K562 (cell line): ENCODE measurements at regions not wholly inside any gene's neighbourhood (a gene's known extent, or its start where the extent isn't known, plus 50 kb on each side); places are given as distances from the start of the nearest gene placed in this dataset.

Source experiments
- ATAC-seq: fragments of 200-7000 bp; cut with Tn5 transposase; 3 replicates; pipeline ENCODE4 v1.9.1; 2020; ENCODE audit warnings: moderate library complexity
- BruUV-seq: library from RNA; stranded (reverse); fragments of 400-500 nt; replicated peaks from 2 replicates; lab custom pipeline; 2021; lab: Mats Ljungman, UMichigan
- CTCF ChIA-PET: fragments of 300-600 bp; formaldehyde crosslinking; extraction: SDS; loops from one replicate; lab custom pipeline; 2021; ENCODE audit warnings: low intra/inter-chr PET ratio; lab: Yijun Ruan, JAX
- POLR2A ChIA-PET: fragments of 300-600, 350-650 bp; sonication (Branson Sonifier 250); formaldehyde crosslinking; extraction: SDS; loops from one replicate; lab custom pipeline; 2021; ENCODE audit warnings: antibody characterized with exemption, inconsistent platforms; lab: Yijun Ruan, JAX
- DNase-seq, 4 experiments: peaks; one replicate each; pipeline versions ENCODE4 v3.0.0 to v3.0.0-alpha.2; 2011 to 2018; ENCODE audit warnings: low spot score in 3 of 4, mixed read lengths in 3 of 4; ENCODE audit errors: extremely low read depth in 1 of 4
- FAIRE-seq: peaks from 2 replicates; lab custom pipeline; 2011; peaks lifted over from hg19 to GRCh38; lab: Jason Lieb, UNC
- H2AFZ ChIP-seq: 2 replicates; pipeline ENCODE4 v1.6.0; 2011; ENCODE audit warnings: low read depth, low read length, control low read depth, inconsistent platforms
- H3K27ac ChIP-seq: fragments of 200-600 bp; 3 replicates; pipeline ENCODE4 v1.8.0; 2011; ENCODE audit warnings: low read depth, mild to moderate bottlenecking, control low read depth, inconsistent platforms, low read length, moderate library complexity, mixed read lengths; ENCODE audit errors: extremely low read depth
- H3K27me3 ChIP-seq, 2 experiments: fragments of 300-600 bp in 1 of 2; 2 replicates in 1 of 2; 3 replicates in 1 of 2; pipeline versions ENCODE4 v1.6.0 to v1.8.0; 2011; ENCODE audit warnings: inconsistent platforms in 2 of 2, low read length in 2 of 2, mild to moderate bottlenecking in 1 of 2, mixed read lengths in 1 of 2, moderate library complexity in 1 of 2; ENCODE audit not compliant: control insufficient read depth in 2 of 2, insufficient read depth in 2 of 2
- H3K36me3 ChIP-seq: fragments of 300-600 bp; 3 replicates; pipeline ENCODE4 v1.8.0; 2011; ENCODE audit warnings: mild to moderate bottlenecking, low read length, inconsistent platforms; ENCODE audit not compliant: control insufficient read depth, insufficient read depth
- H3K4me1 ChIP-seq, 2 experiments: fragments of 200-600 bp in 1 of 2; replicated peaks in 1 of 2; 2 replicates in 1 of 2; 3 replicates in 1 of 2; pipeline versions ENCODE4 v1.5.1 to v1.8.0; 2011; ENCODE audit warnings: inconsistent platforms in 2 of 2, low read length in 2 of 2, mild to moderate bottlenecking in 1 of 2, mixed read lengths in 1 of 2, moderate library complexity in 1 of 2; ENCODE audit not compliant: control insufficient read depth in 2 of 2, insufficient read depth in 2 of 2
- H3K4me2 ChIP-seq: 2 replicates; pipeline ENCODE4 v1.6.1; 2011; ENCODE audit warnings: low read length, control low read depth, inconsistent platforms, mixed read lengths; ENCODE audit not compliant: insufficient read depth
- H3K4me3 ChIP-seq: fragments of 200-600 bp; sonication (generic), shearing (Covaris generic); 2 replicates; pipeline ENCODE4 v1.5.1; 2016; ENCODE audit warnings: control low read depth, inconsistent platforms
- H3K79me2 ChIP-seq: fragments of 200-600 bp; 3 replicates; pipeline ENCODE4 v1.8.0; 2011; ENCODE audit warnings: low read length, inconsistent platforms; ENCODE audit not compliant: control insufficient read depth, insufficient read depth
- H3K9ac ChIP-seq, 2 experiments: 2 replicates each; pipeline versions ENCODE4 v1.6.0 to v1.6.1; 2011; ENCODE audit warnings: low read depth in 2 of 2, low read length in 2 of 2, control low read depth in 1 of 2, inconsistent platforms in 1 of 2, mild to moderate bottlenecking in 1 of 2, mixed read lengths in 1 of 2; ENCODE audit not compliant: insufficient read depth in 1 of 2
- H3K9me1 ChIP-seq: one replicate; pipeline ENCODE4 v1.6.0; 2011; ENCODE audit warnings: inconsistent platforms, mild to moderate bottlenecking, low read length, moderate library complexity; ENCODE audit not compliant: control insufficient read depth, insufficient read depth
- H3K9me3 ChIP-seq: replicated peaks from 2 replicates; pipeline ENCODE4 v1.5.1; 2011; ENCODE audit warnings: low read depth, low read length, inconsistent platforms; ENCODE audit not compliant: control insufficient read depth, insufficient read depth
- H4K20me1 ChIP-seq: replicated peaks from 2 replicates; pipeline ENCODE4 v1.6.1; 2011; ENCODE audit warnings: low read length, inconsistent platforms, mixed read lengths; ENCODE audit not compliant: control insufficient read depth, insufficient read depth
- ATF3 ChIP-seq, 2 experiments: fragments of 450-650 bp in 1 of 2; sonication (generic) in 1 of 2; formaldehyde crosslinking in 1 of 2; IDR thresholded peaks in 1 of 2; conservative IDR thresholded peaks in 1 of 2; 2 replicates each; pipeline versions ENCODE4 v1.6.1 to v1.8.1; 2016 to 2023; ENCODE audit warnings: mild to moderate bottlenecking in 2 of 2, moderate library complexity in 2 of 2, inconsistent platforms in 1 of 2, missing genetic modification reagents in 1 of 2
- ELF1 ChIP-seq: fragments of 200-800 bp; sonication (Bioruptor generic); IDR thresholded peaks from 2 replicates; pipeline ENCODE4 v1.6.1; 2016; ENCODE audit warnings: missing genetic modification characterization, missing compliant biosample characterization
- ETV5 ChIP-seq: sonication (generic); formaldehyde crosslinking; IDR thresholded peaks from 2 replicates; pipeline ENCODE4 v1.4.0; 2020; ENCODE audit warnings: low read depth, mild to moderate bottlenecking, missing genetic modification reagents
- GABPB2 ChIP-seq: fragments of 250-450 bp; sonication (Bioruptor Pico); conservative IDR thresholded peaks from 2 replicates; pipeline ENCODE4 v1.5.1; 2021; ENCODE audit warnings: mild to moderate bottlenecking
- KLF16 ChIP-seq: IDR thresholded peaks from 2 replicates; pipeline ENCODE4 v1.6.1; 2016; ENCODE audit warnings: antibody characterized with exemption
- LCOR ChIP-seq: sonication (generic); formaldehyde crosslinking; IDR thresholded peaks from 2 replicates; pipeline ENCODE4 v1.8.0; 2022; ENCODE audit warnings: mild to moderate bottlenecking, missing genetic modification reagents
- NCOA4 ChIP-seq: fragments of 450-650 bp; IDR thresholded peaks from 2 replicates; pipeline ENCODE4 v1.6.1; 2018; ENCODE audit warnings: mild to moderate bottlenecking; ENCODE audit not compliant: partially characterized antibody
- NCOA6 ChIP-seq: fragments of 450-650 bp; IDR thresholded peaks from 2 replicates; pipeline ENCODE4 v1.6.1; 2017; ENCODE audit warnings: mild to moderate bottlenecking
- PML ChIP-seq: IDR thresholded peaks from 2 replicates; pipeline ENCODE4 v1.6.1; 2012; ENCODE audit warnings: low read length, inconsistent platforms
- RFX7 ChIP-seq: fragments of 250-450 bp; sonication (Bioruptor Pico); IDR thresholded peaks from 2 replicates; pipeline ENCODE4 v1.5.1; 2021; ENCODE audit warnings: mild to moderate bottlenecking
- SMAD1 ChIP-seq: fragments of 150-350 bp; IDR thresholded peaks from 2 replicates; pipeline ENCODE4 v1.6.1; 2014; ENCODE audit warnings: low read length, low read depth; ENCODE audit not compliant: partially characterized antibody
- SMAD3 ChIP-seq: fragments of 450-650 bp; formaldehyde crosslinking; conservative IDR thresholded peaks from 2 replicates; pipeline ENCODE4 v1.4.0; 2020; ENCODE audit warnings: mild to moderate bottlenecking
- SMARCA5 ChIP-seq: fragments of 450-650 bp; IDR thresholded peaks from 2 replicates; pipeline ENCODE4 v1.6.1; 2016
- ZNF133 ChIP-seq: fragments of 250-450 bp; sonication (Bioruptor Pico); IDR thresholded peaks from 2 replicates; pipeline ENCODE4 v1.4.0; 2020; ENCODE audit warnings: mild to moderate bottlenecking
- ZNF280A ChIP-seq: fragments of 450-650 bp; IDR thresholded peaks from 2 replicates; pipeline ENCODE4 v1.6.1; 2018; ENCODE audit warnings: mild to moderate bottlenecking, low read depth; ENCODE audit not compliant: partially characterized antibody
- ZNF324 ChIP-seq: fragments of 250-450 bp; sonication (Bioruptor Pico); IDR thresholded peaks from 2 replicates; pipeline ENCODE4 v1.4.0; 2020; ENCODE audit warnings: mild to moderate bottlenecking
- ZNF384 ChIP-seq: IDR thresholded peaks from 2 replicates; pipeline ENCODE4 v1.6.1; 2012; ENCODE audit warnings: low read depth, low read length, improper control_type of control experiment
- ZNF699 ChIP-seq: fragments of 250-450 bp; sonication (Bioruptor Pico); IDR thresholded peaks from 2 replicates; pipeline ENCODE4 v1.8.0; 2021; ENCODE audit warnings: mild to moderate bottlenecking, moderate library complexity; ENCODE audit not compliant: insufficient replicate concordance
- WGBS: fragments of 100-300 bp; shearing (Covaris generic); methylation state at CpG from one replicate; pipeline ENCODE4 v1.1.6; 2016; ENCODE audit warnings: low coverage, mixed read lengths; ENCODE audit not compliant: insufficient coverage; ENCODE audit errors: missing lambda C conversion rate; 5-methylcytosine and 5-hydroxymethylcytosine counted together
- in situ Hi-C: fragments of 300-500 bp; cut with MboI; formaldehyde crosslinking; loops from 4 replicates; pipeline ENCODE4 v1.15.0; 2018; ENCODE audit warnings: inconsistent platforms, mixed read lengths
- intact Hi-C: fragments of 100-400 bp; cut with micrococcal nuclease; formaldehyde crosslinking; loops from 2 replicates; pipeline ENCODE4 v1.14.2; 2022

GRCh38 chr4:188650516-188650915 lies 511.3 kb downstream of the TRIML1 start:
- intact Hi-C loops, result no loop called here
- CTCF ChIA-PET, result no interaction called here
- no peak for FAIRE-seq

GRCh38 chr4:188657365-188657764 lies 518.1 kb downstream of the TRIML1 start:
- H3K9ac ChIP-seq, result no peak overlapping the region
- ChIA-PET POLR2A (no interaction called here), CTCF (no interaction called here)
- intact Hi-C loops, result no loop called here
- H3K27me3 ChIP-seq, result no peaks in the 10 kb centered on the region
- no peaks in the 10 kb centered on the region for H3K4me1 ChIP-seq
- no peak overlapping the region for H3K4me3 ChIP-seq
- FAIRE-seq (no peak), DNase-seq (no peak), ATAC-seq (no peak)
- in situ Hi-C loops, result no loop called here
- no peaks in the 10 kb centered on the region for H3K79me2 ChIP-seq
- H3K9me3 ChIP-seq, result no peaks in the 10 kb centered on the region
- H3K36me3 ChIP-seq, result no peaks in the 10 kb centered on the region
- no peak overlapping the region for H3K27ac ChIP-seq
- no peaks in the 10 kb centered on the region for H3K9me1 ChIP-seq
- WGBS, result 0% methylated on average over 4 of the region's 5 CpGs
- no peak overlapping the region for H2AFZ ChIP-seq
- no TSS peak for BruUV-seq
- H3K4me2 ChIP-seq, result no peak overlapping the region
- no peaks in the 10 kb centered on the region for H4K20me1 ChIP-seq
- TF ChIP-seq GABPB2 (CRISPR knock-in tag) (no peak), KLF16 (no peak), ATF3 (IDR thresholded peaks at IDR 0.05) (no peak), ATF3 (CRISPR knock-in tag; conservative IDR thresholded peaks at IDR 0.05) (no peak), RFX7 (CRISPR knock-in tag) (no peak), PML (no peak), ELF1 (no peak), SMAD1 (no peak), SMARCA5 (no peak), ZNF280A (no peak), NCOA4 (no peak), ZNF324 (CRISPR knock-in tag) (no peak), ZNF133 (CRISPR knock-in tag) (no peak), ZNF384 (no peak), ZNF699 (CRISPR knock-in tag) (no peak), NCOA6 (no peak), ETV5 (no peak)

More at GRCh38 chr4:188650516-188650915, 511.3 kb downstream of the TRIML1 start:
- H3K9me3 ChIP-seq, result no peaks in the 10 kb centered on the region; the same call in 1 of the 2 replicates
- no peak overlapping the region for H2AFZ ChIP-seq
- no peak for DNase-seq
- H3K9me1 ChIP-seq, result no peaks in the 10 kb centered on the region
- no peak overlapping the region for H3K4me2 ChIP-seq
- H3K4me3 ChIP-seq, result no peak overlapping the region
- ATAC-seq, result no peak
- no peak overlapping the region for H3K27ac ChIP-seq
- H3K36me3 ChIP-seq, result no peaks in the 10 kb centered on the region
- no peak overlapping the region for H3K9ac ChIP-seq
- 0% methylated on average over 4 of the region's 4 CpGs for WGBS
- no peaks in the 10 kb centered on the region for H3K27me3 ChIP-seq
- in situ Hi-C loops, result no loop called here
- BruUV-seq, result no TSS peak
- H3K79me2 ChIP-seq, result no peaks in the 10 kb centered on the region
- no peaks in the 10 kb centered on the region for H3K4me1 ChIP-seq
- POLR2A ChIA-PET, result no interaction called here
- TF ChIP-seq SMAD3 (CRISPR knock-in tag) (no peak), LCOR (CRISPR knock-in tag) (no peak)
- H4K20me1 ChIP-seq, result no peaks in the 10 kb centered on the region
